ENCODE measurements at regions not wholly inside any gene's neighbourhood (a gene's known extent, or its start where the extent isn't known, plus 50 kb on each side); places are given as distances from the start of the nearest gene placed in this dataset.

DNA sequence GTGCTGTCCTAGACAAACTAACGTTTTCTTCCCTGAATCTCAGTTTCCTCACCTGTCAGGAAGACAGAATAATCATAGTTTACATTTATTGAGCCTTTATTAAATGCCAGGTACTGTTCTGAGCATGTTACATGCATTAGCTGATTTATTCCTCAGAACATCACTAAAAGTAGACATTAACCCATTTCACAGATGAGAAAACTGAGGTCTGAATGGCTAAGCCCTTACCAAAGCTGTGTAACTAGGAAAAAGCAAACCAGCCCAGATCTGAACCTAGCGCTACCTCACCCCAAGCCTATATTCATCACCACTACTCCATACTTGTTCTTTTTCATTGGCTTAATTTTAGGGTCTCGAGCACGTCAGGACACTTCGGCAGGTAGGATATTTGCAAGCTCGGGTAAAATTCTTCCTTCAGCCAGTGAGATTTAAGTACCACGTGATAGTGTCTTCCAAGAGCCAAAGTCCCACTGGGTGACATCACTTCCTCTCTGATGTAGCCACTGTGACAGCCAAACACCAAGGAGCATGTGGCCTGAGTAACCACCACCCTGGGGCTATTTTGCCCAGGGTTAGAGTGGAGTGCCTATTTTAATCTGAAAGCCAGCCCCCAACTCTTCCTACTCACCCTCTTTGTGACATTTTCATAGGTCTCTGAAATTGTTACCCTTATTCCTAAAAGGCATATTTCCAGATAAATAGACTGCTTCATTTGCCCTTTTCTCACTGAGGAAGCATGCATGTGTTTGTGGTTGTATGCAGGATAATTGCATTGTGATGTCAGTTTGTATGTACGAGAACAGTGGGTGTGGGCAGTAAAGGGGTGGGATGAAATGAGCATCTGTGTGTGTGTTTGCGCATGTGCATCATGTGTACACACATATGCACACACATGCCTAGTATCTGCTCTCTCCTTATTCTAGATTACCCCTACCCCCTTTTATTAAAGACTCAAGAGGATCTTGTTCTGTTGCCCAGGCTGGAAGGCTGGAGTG, 62.2 kb upstream of the WSCD2 start (continued):
- TF ChIP-seq CBX3 (IDR thresholded peaks at IDR 0.05; ENCODE audit: borderline replicate concordance in 1 of 2, low read length in 2 of 2), result peak in 1 of 2 experiments; percentile 24; a peak in 1 of 3 replicates
- peak; percentile 95 for TF ChIP-seq RBM25 (IDR thresholded peaks at IDR 0.05; ENCODE audit: low read depth, low read length, severe bottlenecking)
- no peak for TF ChIP-seq PCBP1 (IDR thresholded peaks at IDR 0.05; ENCODE audit: low read depth, low read length, poor library complexity, severe bottlenecking)
- no peak for TF ChIP-seq PRPF4 (IDR thresholded peaks at IDR 0.05; ENCODE audit: insufficient read depth, low read depth, low read length, poor library complexity, severe bottlenecking)
- TF ChIP-seq ZNF121 (CRISPR knock-in tag; conservative IDR thresholded peaks at IDR 0.05), result no peak
- TF ChIP-seq SPI1 (IDR thresholded peaks at IDR 0.05; ENCODE audit: borderline replicate concordance, low read depth, low read length), result peak; percentile 70
- no peak for TF ChIP-seq GATAD2B (IDR thresholded peaks at IDR 0.05; ENCODE audit: borderline replicate concordance)
- TF ChIP-seq, protein P1, sequence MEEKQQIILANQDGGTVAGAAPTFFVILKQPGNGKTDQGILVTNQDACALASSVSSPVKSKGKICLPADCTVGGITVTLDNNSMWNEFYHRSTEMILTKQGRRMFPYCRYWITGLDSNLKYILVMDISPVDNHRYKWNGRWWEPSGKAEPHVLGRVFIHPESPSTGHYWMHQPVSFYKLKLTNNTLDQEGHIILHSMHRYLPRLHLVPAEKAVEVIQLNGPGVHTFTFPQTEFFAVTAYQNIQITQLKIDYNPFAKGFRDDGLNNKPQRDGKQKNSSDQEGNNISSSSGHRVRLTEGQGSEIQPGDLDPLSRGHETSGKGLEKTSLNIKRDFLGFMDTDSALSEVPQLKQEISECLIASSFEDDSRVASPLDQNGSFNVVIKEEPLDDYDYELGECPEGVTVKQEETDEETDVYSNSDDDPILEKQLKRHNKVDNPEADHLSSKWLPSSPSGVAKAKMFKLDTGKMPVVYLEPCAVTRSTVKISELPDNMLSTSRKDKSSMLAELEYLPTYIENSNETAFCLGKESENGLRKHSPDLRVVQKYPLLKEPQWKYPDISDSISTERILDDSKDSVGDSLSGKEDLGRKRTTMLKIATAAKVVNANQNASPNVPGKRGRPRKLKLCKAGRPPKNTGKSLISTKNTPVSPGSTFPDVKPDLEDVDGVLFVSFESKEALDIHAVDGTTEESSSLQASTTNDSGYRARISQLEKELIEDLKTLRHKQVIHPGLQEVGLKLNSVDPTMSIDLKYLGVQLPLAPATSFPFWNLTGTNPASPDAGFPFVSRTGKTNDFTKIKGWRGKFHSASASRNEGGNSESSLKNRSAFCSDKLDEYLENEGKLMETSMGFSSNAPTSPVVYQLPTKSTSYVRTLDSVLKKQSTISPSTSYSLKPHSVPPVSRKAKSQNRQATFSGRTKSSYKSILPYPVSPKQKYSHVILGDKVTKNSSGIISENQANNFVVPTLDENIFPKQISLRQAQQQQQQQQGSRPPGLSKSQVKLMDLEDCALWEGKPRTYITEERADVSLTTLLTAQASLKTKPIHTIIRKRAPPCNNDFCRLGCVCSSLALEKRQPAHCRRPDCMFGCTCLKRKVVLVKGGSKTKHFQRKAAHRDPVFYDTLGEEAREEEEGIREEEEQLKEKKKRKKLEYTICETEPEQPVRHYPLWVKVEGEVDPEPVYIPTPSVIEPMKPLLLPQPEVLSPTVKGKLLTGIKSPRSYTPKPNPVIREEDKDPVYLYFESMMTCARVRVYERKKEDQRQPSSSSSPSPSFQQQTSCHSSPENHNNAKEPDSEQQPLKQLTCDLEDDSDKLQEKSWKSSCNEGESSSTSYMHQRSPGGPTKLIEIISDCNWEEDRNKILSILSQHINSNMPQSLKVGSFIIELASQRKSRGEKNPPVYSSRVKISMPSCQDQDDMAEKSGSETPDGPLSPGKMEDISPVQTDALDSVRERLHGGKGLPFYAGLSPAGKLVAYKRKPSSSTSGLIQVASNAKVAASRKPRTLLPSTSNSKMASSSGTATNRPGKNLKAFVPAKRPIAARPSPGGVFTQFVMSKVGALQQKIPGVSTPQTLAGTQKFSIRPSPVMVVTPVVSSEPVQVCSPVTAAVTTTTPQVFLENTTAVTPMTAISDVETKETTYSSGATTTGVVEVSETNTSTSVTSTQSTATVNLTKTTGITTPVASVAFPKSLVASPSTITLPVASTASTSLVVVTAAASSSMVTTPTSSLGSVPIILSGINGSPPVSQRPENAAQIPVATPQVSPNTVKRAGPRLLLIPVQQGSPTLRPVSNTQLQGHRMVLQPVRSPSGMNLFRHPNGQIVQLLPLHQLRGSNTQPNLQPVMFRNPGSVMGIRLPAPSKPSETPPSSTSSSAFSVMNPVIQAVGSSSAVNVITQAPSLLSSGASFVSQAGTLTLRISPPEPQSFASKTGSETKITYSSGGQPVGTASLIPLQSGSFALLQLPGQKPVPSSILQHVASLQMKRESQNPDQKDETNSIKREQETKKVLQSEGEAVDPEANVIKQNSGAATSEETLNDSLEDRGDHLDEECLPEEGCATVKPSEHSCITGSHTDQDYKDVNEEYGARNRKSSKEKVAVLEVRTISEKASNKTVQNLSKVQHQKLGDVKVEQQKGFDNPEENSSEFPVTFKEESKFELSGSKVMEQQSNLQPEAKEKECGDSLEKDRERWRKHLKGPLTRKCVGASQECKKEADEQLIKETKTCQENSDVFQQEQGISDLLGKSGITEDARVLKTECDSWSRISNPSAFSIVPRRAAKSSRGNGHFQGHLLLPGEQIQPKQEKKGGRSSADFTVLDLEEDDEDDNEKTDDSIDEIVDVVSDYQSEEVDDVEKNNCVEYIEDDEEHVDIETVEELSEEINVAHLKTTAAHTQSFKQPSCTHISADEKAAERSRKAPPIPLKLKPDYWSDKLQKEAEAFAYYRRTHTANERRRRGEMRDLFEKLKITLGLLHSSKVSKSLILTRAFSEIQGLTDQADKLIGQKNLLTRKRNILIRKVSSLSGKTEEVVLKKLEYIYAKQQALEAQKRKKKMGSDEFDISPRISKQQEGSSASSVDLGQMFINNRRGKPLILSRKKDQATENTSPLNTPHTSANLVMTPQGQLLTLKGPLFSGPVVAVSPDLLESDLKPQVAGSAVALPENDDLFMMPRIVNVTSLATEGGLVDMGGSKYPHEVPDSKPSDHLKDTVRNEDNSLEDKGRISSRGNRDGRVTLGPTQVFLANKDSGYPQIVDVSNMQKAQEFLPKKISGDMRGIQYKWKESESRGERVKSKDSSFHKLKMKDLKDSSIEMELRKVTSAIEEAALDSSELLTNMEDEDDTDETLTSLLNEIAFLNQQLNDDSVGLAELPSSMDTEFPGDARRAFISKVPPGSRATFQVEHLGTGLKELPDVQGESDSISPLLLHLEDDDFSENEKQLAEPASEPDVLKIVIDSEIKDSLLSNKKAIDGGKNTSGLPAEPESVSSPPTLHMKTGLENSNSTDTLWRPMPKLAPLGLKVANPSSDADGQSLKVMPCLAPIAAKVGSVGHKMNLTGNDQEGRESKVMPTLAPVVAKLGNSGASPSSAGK (IDR thresholded peaks at IDR 0.05), result no peak
- TF ChIP-seq ATF1 (CRISPR knock-in tag; IDR thresholded peaks at IDR 0.05), result no peak
- peak; percentile 25; the same call in 1 of the 2 replicates for TF ChIP-seq ATF1 (tag; IDR thresholded peaks at IDR 0.05)
- no peak for TF ChIP-seq WHSC1 (IDR thresholded peaks at IDR 0.05; ENCODE audit: low read length)
- no peak for TF ChIP-seq BACH1 (tag; IDR thresholded peaks at IDR 0.05)
- no peak for TF ChIP-seq SIN3B (IDR thresholded peaks at IDR 0.05; ENCODE audit: low read depth)
- no peak for TF ChIP-seq ZBTB9 (CRISPR knock-in tag; IDR thresholded peaks at IDR 0.05)

All from K562 (cell line).